ENCODE measurements at regions not wholly inside any gene's neighbourhood (a gene's known extent, or its start where the extent isn't known, plus 50 kb on each side); places are given as distances from the start of the nearest gene placed in this dataset.

DNA sequence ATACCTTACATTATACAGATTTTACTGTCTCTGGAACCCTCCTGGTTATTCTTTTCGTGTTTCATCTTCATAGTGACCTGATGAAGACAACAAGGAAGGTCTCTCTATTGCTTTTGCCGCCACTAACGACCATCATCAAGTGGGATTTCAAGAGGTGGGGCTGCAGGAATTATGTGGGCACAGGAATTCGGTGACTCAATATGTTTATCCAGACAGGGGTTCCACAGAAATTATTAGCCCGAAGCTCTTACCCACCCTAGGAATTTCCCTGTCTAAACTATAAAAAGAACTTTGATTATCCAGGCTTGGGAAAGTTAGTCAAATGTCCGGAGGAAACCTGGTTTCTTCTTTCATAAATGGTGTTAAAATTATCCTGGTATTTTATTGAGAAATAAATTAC is 566.8 kb upstream of the TENM4 start:
- Histone ChIP-seq H2BK120ac (ENCODE audit: low read depth, low read length) (no peak overlapping the region), H3K4me1 (ENCODE audit: control insufficient read depth in 2 of 2, insufficient read depth in 1 of 2, low read depth in 1 of 2, low read length in 2 of 2) (no peaks in the 10 kb centered on the region), H2BK15ac (ENCODE audit: low read length) (no peak overlapping the region), H3K4me2 (ENCODE audit: insufficient read depth, low read length, poor library complexity, severe bottlenecking) (no peak overlapping the region), H3K4me3 (ENCODE audit: low read length in 2 of 2) (no peak overlapping the region), H3K18ac (ENCODE audit: low read length) (no peak overlapping the region), H2BK5ac (ENCODE audit: low read length) (no peak overlapping the region), H3K36me3 (replicated peaks in 1 of 2; ENCODE audit: control insufficient read depth in 2 of 2, insufficient read depth in 2 of 2, low read length in 2 of 2) (no peaks in the 10 kb centered on the region), H4K91ac (ENCODE audit: low read depth, low read length, poor library complexity) (no peak overlapping the region), H3K79me1 (ENCODE audit: low read depth, low read length) (no peaks in the 10 kb centered on the region), H2AFZ (ENCODE audit: low read length) (no peak overlapping the region), H3K14ac (ENCODE audit: low read length) (no peak overlapping the region), H3K27me3 (ENCODE audit: control insufficient read depth in 3 of 3, insufficient read depth in 3 of 3, low read depth in 1 of 3, low read length in 3 of 3) (no peaks in the 10 kb centered on the region), H4K8ac (ENCODE audit: low read depth, low read length) (no peak overlapping the region), H2BK12ac (ENCODE audit: low read length) (no peak overlapping the region), H3K9me3 (replicated peaks in 1 of 2; ENCODE audit: control insufficient read depth in 2 of 2, insufficient read depth in 1 of 2, low read depth in 1 of 2, low read length in 2 of 2) (no peaks in the 10 kb centered on the region), H3K23ac (ENCODE audit: low read depth, low read length, poor library complexity) (no peak overlapping the region), H2AK5ac (ENCODE audit: low read depth, low read length) (no peak overlapping the region), H3K9ac (ENCODE audit: low read depth, low read length, poor library complexity) (no peak overlapping the region), H3K4ac (ENCODE audit: low read length) (no peak overlapping the region), H3K27ac (replicated peaks; ENCODE audit: low read length) (no peak overlapping the region)
- no peak for DNase-seq (ENCODE audit: low spot score)
- WGBS, 2 donors (ENCODE audit: extremely low coverage in 2 of 2, insufficient read length in 2 of 2, insufficient replicate concordance in 1 of 2): no CpG with 5 or more reads among the region's 6 CpGs

DNA sequence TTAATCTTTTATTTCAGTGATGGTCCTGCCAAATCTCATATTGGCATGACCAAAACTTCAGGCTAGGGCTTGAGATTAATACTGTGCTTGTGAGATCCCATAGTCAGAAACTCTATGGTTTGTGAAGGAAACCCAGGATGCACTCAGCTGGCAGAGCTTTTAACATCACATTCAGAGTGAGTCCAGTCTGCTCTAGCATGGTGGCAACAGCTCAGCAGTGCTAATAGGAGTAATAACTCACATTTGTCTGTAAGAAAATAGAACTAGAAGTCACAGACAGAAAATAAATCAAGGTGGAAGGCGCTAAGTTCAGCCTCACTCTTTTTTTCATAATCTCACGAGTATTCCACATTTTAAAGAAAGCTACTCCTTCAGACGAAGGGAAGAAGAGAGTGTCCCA is 549.3 kb upstream of the TENM4 start:
- no peaks in the 10 kb centered on the region for H3K4me1 ChIP-seq (ENCODE audit: control insufficient read depth in 2 of 2, insufficient read depth in 1 of 2, low read depth in 1 of 2, low read length in 2 of 2)
- no peaks in the 10 kb centered on the region for H3K36me3 ChIP-seq (replicated peaks in 1 of 2; ENCODE audit: control insufficient read depth in 2 of 2, insufficient read depth in 2 of 2, low read length in 2 of 2)
- H2BK12ac ChIP-seq (ENCODE audit: low read length): no peak overlapping the region

DNA sequence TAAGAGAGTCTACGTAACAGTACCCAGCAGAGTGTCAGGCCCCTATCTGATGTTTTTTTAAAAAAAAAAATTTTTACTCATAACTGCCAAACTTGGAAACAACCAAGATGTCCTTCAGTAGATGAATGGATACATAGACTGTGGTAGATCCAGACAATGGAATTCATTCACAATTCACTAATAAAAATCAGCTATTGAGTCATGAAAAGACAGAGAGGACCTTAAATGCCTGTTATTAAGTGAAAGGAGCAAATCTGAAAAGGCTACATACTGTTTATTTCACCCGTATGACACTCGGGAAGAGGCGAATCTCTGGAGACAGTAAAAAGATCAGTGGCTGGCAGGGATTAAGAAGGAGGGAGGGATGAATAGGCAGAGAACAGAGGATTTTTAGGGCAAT is 541.4 kb upstream of the TENM4 start:
- H2BK5ac ChIP-seq (ENCODE audit: low read length): no peak overlapping the region
- H2BK120ac ChIP-seq (ENCODE audit: low read depth, low read length): no peak overlapping the region
- H4K91ac ChIP-seq (ENCODE audit: low read depth, low read length, poor library complexity): no peak overlapping the region
- DNase-seq (ENCODE audit: low spot score): no peak
- no peak overlapping the region for H2AK5ac ChIP-seq (ENCODE audit: low read depth, low read length)
- H3K9ac ChIP-seq (ENCODE audit: low read depth, low read length, poor library complexity): no peak overlapping the region
- no peaks in the 10 kb centered on the region for H3K79me1 ChIP-seq (ENCODE audit: low read depth, low read length)
- H3K27me3 ChIP-seq (ENCODE audit: control insufficient read depth in 3 of 3, insufficient read depth in 3 of 3, low read depth in 1 of 3, low read length in 3 of 3): no peaks in the 10 kb centered on the region
- no peaks in the 10 kb centered on the region for H3K36me3 ChIP-seq (replicated peaks in 1 of 2; ENCODE audit: control insufficient read depth in 2 of 2, insufficient read depth in 2 of 2, low read length in 2 of 2)
- no peak overlapping the region for H2BK12ac ChIP-seq (ENCODE audit: low read length)
- no peak overlapping the region for H3K23ac ChIP-seq (ENCODE audit: low read depth, low read length, poor library complexity)
- WGBS, 2 donors (ENCODE audit: extremely low coverage in 2 of 2, insufficient read length in 2 of 2, insufficient replicate concordance in 1 of 2): no CpG with 5 or more reads among the region's 4 CpGs
- no peak overlapping the region for H3K14ac ChIP-seq (ENCODE audit: low read length)
- no peak overlapping the region for H3K4ac ChIP-seq (ENCODE audit: low read length)
- no peak overlapping the region for H3K4me3 ChIP-seq (ENCODE audit: low read length in 2 of 2)
- H3K4me2 ChIP-seq (ENCODE audit: insufficient read depth, low read length, poor library complexity, severe bottlenecking): no peak overlapping the region
- H2AFZ ChIP-seq (ENCODE audit: low read length): no peak overlapping the region
- no peak overlapping the region for H2BK15ac ChIP-seq (ENCODE audit: low read length)
- no peak overlapping the region for H4K8ac ChIP-seq (ENCODE audit: low read depth, low read length)
- no peaks in the 10 kb centered on the region for H3K4me1 ChIP-seq (ENCODE audit: control insufficient read depth in 2 of 2, insufficient read depth in 1 of 2, low read depth in 1 of 2, low read length in 2 of 2)
- no peak overlapping the region for H3K27ac ChIP-seq (replicated peaks; ENCODE audit: low read length)
- no peaks in the 10 kb centered on the region for H3K9me3 ChIP-seq (replicated peaks in 1 of 2; ENCODE audit: control insufficient read depth in 2 of 2, insufficient read depth in 1 of 2, low read depth in 1 of 2, low read length in 2 of 2)
- H3K18ac ChIP-seq (ENCODE audit: low read length): no peak overlapping the region

More for the DNA sequence above, 549.3 kb upstream of the TENM4 start:
- no peak overlapping the region for H4K91ac ChIP-seq (ENCODE audit: low read depth, low read length, poor library complexity)
- H3K23ac ChIP-seq (ENCODE audit: low read depth, low read length, poor library complexity): no peak overlapping the region
- no peak overlapping the region for H3K9ac ChIP-seq (ENCODE audit: low read depth, low read length, poor library complexity)
- H2AK5ac ChIP-seq (ENCODE audit: low read depth, low read length): no peak overlapping the region
- H3K18ac ChIP-seq (ENCODE audit: low read length): no peak overlapping the region
- no peak overlapping the region for H2BK5ac ChIP-seq (ENCODE audit: low read length)
- no peak overlapping the region for H3K4me2 ChIP-seq (ENCODE audit: insufficient read depth, low read length, poor library complexity, severe bottlenecking)
- no peaks in the 10 kb centered on the region for H3K79me1 ChIP-seq (ENCODE audit: low read depth, low read length)
- no peak overlapping the region for H3K14ac ChIP-seq (ENCODE audit: low read length)
- no peak overlapping the region for H2BK120ac ChIP-seq (ENCODE audit: low read depth, low read length)
- DNase-seq (ENCODE audit: low spot score): no peak
- no CpG with 5 or more reads among the region's 3 CpGs for WGBS, 2 donors (ENCODE audit: extremely low coverage in 2 of 2, insufficient read length in 2 of 2, insufficient replicate concordance in 1 of 2)
- no peaks in the 10 kb centered on the region for H3K9me3 ChIP-seq (replicated peaks in 1 of 2; ENCODE audit: control insufficient read depth in 2 of 2, insufficient read depth in 1 of 2, low read depth in 1 of 2, low read length in 2 of 2)
- no peaks in the 10 kb centered on the region for H3K27me3 ChIP-seq (ENCODE audit: control insufficient read depth in 3 of 3, insufficient read depth in 3 of 3, low read depth in 1 of 3, low read length in 3 of 3)
- H3K4me3 ChIP-seq (ENCODE audit: low read length in 2 of 2): no peak overlapping the region
- H2BK15ac ChIP-seq (ENCODE audit: low read length): no peak overlapping the region
- H3K27ac ChIP-seq (replicated peaks; ENCODE audit: low read length): no peak overlapping the region
- no peak overlapping the region for H2AFZ ChIP-seq (ENCODE audit: low read length)
- H3K4ac ChIP-seq (ENCODE audit: low read length): no peak overlapping the region
- no peak overlapping the region for H4K8ac ChIP-seq (ENCODE audit: low read depth, low read length)

DNA sequence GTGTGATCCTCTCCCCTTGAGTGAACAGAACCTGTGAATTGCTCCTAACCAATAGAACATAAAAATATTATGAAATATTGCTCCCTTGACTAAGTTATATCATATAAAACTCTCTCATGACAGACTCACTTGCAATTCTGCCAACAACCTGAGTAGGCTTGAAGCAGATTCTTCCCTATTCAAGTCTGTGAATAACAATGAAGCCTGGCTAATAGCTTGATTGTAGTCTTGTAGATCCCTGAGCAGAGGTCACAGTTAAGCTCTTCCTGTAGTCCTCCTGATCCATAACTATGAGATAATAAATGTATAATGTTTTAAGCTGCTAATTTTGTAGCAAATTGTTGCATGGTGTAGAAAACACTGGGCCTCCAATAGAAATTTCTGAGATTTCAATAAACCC is 540.1 kb upstream of the TENM4 start:
- Histone ChIP-seq H3K4me1 (ENCODE audit: control insufficient read depth in 2 of 2, insufficient read depth in 1 of 2, low read depth in 1 of 2, low read length in 2 of 2) (no peaks in the 10 kb centered on the region), H3K9ac (ENCODE audit: low read depth, low read length, poor library complexity) (no peak overlapping the region), H3K4me2 (ENCODE audit: insufficient read depth, low read length, poor library complexity, severe bottlenecking) (no peak overlapping the region), H4K91ac (ENCODE audit: low read depth, low read length, poor library complexity) (no peak overlapping the region), H3K18ac (ENCODE audit: low read length) (no peak overlapping the region), H3K27ac (replicated peaks; ENCODE audit: low read length) (no peak overlapping the region), H3K27me3 (ENCODE audit: control insufficient read depth in 3 of 3, insufficient read depth in 3 of 3, low read depth in 1 of 3, low read length in 3 of 3) (no peaks in the 10 kb centered on the region), H3K9me3 (replicated peaks in 1 of 2; ENCODE audit: control insufficient read depth in 2 of 2, insufficient read depth in 1 of 2, low read depth in 1 of 2, low read length in 2 of 2) (no peaks in the 10 kb centered on the region), H3K4me3 (ENCODE audit: low read length in 2 of 2) (no peak overlapping the region), H2BK15ac (ENCODE audit: low read length) (no peak overlapping the region), H3K79me1 (ENCODE audit: low read depth, low read length) (no peaks in the 10 kb centered on the region), H2BK120ac (ENCODE audit: low read depth, low read length) (no peak overlapping the region), H3K14ac (ENCODE audit: low read length) (no peak overlapping the region), H2BK12ac (ENCODE audit: low read length) (no peak overlapping the region), H2BK5ac (ENCODE audit: low read length) (no peak overlapping the region), H3K36me3 (replicated peaks in 1 of 2; ENCODE audit: control insufficient read depth in 2 of 2, insufficient read depth in 2 of 2, low read length in 2 of 2) (no peaks in the 10 kb centered on the region), H3K4ac (ENCODE audit: low read length) (no peak overlapping the region), H4K8ac (ENCODE audit: low read depth, low read length) (no peak overlapping the region), H2AK5ac (ENCODE audit: low read depth, low read length) (no peak overlapping the region), H3K23ac (ENCODE audit: low read depth, low read length, poor library complexity) (no peak overlapping the region), H2AFZ (ENCODE audit: low read length) (no peak overlapping the region)
- no peak for DNase-seq (ENCODE audit: low spot score)
